ENCODE measurements at regions not wholly inside any gene's neighbourhood (a gene's known extent, or its start where the extent isn't known, plus 50 kb on each side); places are given as distances from the start of the nearest gene placed in this dataset.

DNA sequence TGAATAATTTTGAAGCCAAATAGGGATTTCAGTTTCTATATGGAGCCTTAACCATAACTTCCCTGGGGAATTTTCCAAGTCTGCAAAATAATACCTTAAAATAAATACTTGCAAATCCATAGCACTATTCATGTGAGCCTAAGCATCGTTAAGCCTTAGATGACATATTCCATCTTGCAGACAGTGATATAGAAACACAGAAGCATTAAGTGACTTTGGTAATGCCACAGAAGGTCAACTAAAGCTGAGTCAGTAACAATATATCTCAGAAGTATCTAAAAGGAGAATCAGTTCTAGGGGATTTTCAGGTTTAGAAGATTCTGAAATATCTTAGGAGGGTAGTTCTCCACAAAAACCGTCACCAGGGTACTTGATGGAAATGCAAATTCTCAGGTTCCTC is 163.4 kb upstream of the COL1A2 start:
- DNase-seq (ENCODE audit: low read depth in 1 of 2, low spot score in 1 of 2): no peak
- Histone ChIP-seq H3K4me3 (replicated peaks; ENCODE audit: insufficient read depth, low read length) (no peak overlapping the region), H3K27ac (replicated peaks) (no peak overlapping the region), H3K27me3 (ENCODE audit: insufficient read depth, poor library complexity, severe bottlenecking) (no peaks in the 10 kb centered on the region)
- TF ChIP-seq POLR2AphosphoS5 (IDR thresholded peaks at IDR 0.05; ENCODE audit: low read depth) (no peak), REST (IDR thresholded peaks at IDR 0.05; ENCODE audit: insufficient replicate concordance, low read depth) (no peak), SPI1 (IDR thresholded peaks at IDR 0.05; ENCODE audit: borderline replicate concordance, low read depth) (no peak), GABPA (IDR thresholded peaks at IDR 0.05; ENCODE audit: low read depth) (no peak)
- TF ChIP-seq, protein P1, sequence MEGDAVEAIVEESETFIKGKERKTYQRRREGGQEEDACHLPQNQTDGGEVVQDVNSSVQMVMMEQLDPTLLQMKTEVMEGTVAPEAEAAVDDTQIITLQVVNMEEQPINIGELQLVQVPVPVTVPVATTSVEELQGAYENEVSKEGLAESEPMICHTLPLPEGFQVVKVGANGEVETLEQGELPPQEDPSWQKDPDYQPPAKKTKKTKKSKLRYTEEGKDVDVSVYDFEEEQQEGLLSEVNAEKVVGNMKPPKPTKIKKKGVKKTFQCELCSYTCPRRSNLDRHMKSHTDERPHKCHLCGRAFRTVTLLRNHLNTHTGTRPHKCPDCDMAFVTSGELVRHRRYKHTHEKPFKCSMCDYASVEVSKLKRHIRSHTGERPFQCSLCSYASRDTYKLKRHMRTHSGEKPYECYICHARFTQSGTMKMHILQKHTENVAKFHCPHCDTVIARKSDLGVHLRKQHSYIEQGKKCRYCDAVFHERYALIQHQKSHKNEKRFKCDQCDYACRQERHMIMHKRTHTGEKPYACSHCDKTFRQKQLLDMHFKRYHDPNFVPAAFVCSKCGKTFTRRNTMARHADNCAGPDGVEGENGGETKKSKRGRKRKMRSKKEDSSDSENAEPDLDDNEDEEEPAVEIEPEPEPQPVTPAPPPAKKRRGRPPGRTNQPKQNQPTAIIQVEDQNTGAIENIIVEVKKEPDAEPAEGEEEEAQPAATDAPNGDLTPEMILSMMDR (IDR thresholded peaks at IDR 0.05; ENCODE audit: insufficient read depth, low read length): no peak

DNA sequence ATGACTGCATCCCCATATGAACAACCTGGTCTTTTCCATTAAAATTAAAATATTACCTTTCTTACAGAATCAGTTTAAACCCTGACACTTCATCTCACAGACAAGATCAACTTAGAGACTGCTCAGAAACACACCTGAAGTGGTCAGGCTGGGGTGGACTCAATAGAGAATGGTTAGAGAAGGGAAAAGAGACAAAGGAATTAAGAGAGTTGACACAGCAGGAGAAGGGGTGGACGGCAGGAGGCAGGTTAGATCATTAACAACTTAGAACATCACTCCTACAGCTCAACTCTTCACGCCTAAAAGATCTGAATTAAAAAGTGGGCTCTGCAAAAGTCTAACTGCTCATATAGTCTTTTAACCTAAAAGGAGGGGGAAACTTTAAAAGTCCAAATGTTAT is 157.7 kb upstream of the COL1A2 start:
- TF ChIP-seq, protein P1 (IDR thresholded peaks at IDR 0.05; ENCODE audit: insufficient read depth, low read length): no peak
- TF ChIP-seq SPI1 (IDR thresholded peaks at IDR 0.05; ENCODE audit: borderline replicate concordance, low read depth): no peak
- Histone ChIP-seq H3K27me3 (ENCODE audit: insufficient read depth, poor library complexity, severe bottlenecking) (peaks cover 2% of the 10 kb centered on the region), H3K4me3 (replicated peaks; ENCODE audit: insufficient read depth, low read length) (no peak overlapping the region), H3K27ac (replicated peaks) (no peak overlapping the region)
- DNase-seq (ENCODE audit: low read depth in 1 of 2, low spot score in 1 of 2): no peak

DNA sequence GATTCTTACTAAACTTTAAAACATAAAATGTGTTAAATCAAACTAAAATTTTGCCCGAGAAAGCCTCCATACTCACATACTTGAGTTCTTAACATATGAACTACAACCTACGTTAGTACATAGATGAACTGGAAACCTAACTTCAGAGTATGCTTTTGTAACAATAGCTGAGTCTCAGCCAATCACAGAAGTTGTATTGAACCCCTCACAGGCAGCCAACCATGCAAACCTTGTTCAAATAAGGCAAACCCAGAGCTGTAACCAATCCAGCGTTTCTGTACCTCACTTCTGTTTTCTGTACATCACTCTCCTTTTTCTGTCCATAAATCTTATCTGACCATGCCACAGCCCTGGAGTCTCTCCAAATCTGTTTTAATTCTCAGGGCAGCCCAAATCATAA is 157.3 kb upstream of the COL1A2 start:
- no peak overlapping the region for H3K27ac ChIP-seq (replicated peaks)
- no peak for DNase-seq (ENCODE audit: low read depth in 1 of 2, low spot score in 1 of 2)
- peaks cover 2% of the 10 kb centered on the region for H3K27me3 ChIP-seq (ENCODE audit: insufficient read depth, poor library complexity, severe bottlenecking)
- TF ChIP-seq, protein P1 (IDR thresholded peaks at IDR 0.05; ENCODE audit: insufficient read depth, low read length): no peak
- no peak for TF ChIP-seq GABPA (IDR thresholded peaks at IDR 0.05; ENCODE audit: low read depth)
- no peak for TF ChIP-seq REST (IDR thresholded peaks at IDR 0.05; ENCODE audit: insufficient replicate concordance, low read depth)
- no peak for TF ChIP-seq SPI1 (IDR thresholded peaks at IDR 0.05; ENCODE audit: borderline replicate concordance, low read depth)
- H3K4me3 ChIP-seq (replicated peaks; ENCODE audit: insufficient read depth, low read length): no peak overlapping the region

DNA sequence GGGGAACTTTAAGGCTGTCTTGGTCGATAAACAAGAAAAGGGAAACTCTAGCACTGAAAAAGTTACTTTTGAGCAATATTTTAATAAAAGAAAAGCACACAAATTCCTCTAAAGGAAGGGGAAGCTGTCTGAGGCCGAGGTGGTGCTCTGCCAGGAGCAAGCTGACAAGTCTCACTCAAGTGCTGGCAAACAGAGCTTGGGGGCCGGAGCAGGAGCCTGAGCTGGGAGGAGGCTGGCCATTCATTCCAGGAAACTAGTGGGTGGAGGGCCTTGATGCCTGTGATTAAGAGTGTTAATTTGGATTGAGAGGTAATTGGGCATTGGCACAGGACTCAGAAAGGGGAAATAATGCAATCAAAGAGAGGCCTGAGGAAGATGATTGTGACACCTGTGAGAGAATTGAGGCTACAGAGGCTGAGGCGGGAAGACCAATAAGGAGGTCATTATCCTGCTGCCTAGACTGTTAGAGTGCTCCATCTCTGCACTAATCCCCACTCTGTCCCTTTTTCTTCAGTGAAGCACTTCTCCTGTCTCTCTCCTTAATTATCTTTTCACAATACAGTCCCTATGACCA is 154.9 kb upstream of the COL1A2 start:
- TF ChIP-seq, protein P1 (IDR thresholded peaks at IDR 0.05; ENCODE audit: insufficient read depth, low read length): no peak
- no peak for TF ChIP-seq GABPA (IDR thresholded peaks at IDR 0.05; ENCODE audit: low read depth)
- Histone ChIP-seq H3K4me3 (replicated peaks; ENCODE audit: insufficient read depth, low read length) (no peak overlapping the region), H3K27me3 (ENCODE audit: insufficient read depth, poor library complexity, severe bottlenecking) (peaks cover 2% of the 10 kb centered on the region), H3K27ac (replicated peaks) (no peak overlapping the region)
- peak in 1 of 2 experiments; percentile 4 for DNase-seq (ENCODE audit: low read depth in 1 of 2, low spot score in 1 of 2)
